Fibroblast of mammary gland (primary cell): ENCODE measurements at regions not wholly inside any gene's neighbourhood (a gene's known extent, or its start where the extent isn't known, plus 50 kb on each side); places are given as distances from the start of the nearest gene placed in this dataset.
"Not testable (repeated sequence)": the region's sequence is repeated elsewhere in the genome, so short reads cannot be mapped to it uniquely, and the experiment has no call there.

Experiments used
- DNase-seq: peaks from one replicate; pipeline ENCODE4 v3.0.0-alpha.2; 2010; ENCODE audit warnings: low read depth
- H3K4me3 ChIP-seq: 2 replicates; pipeline ENCODE4 v1.5.1; 2011; ENCODE audit warnings: low read depth, mild to moderate bottlenecking, low read length, moderate library complexity; ENCODE audit not compliant: control insufficient read depth
- TF ChIP-seq, protein P1 (sequence below): conservative IDR thresholded peaks from 2 replicates; pipeline ENCODE4 v1.5.1; 2011; ENCODE audit warnings: low read depth, low read length, inconsistent platforms; ENCODE audit not compliant: control insufficient read depth, insufficient read depth

DNA sequence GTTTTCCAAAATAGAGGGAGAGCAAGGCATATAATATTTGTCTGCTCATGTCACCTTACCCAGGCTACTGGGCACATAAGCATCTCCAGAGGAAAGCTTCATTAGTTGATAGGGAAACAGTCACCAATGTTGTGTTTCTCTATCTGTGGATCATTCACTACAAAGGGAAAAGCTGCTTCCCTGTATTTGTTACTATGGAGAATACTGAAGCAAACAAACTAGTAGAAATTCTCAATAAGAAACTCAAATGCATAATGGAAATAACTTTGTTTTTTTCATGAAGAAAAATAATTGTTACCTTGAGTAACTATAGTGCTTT, 138.2 kb downstream of the PCSK1 start:
- no peak overlapping the region for H3K4me3 ChIP-seq
- DNase-seq = no peak
- TF ChIP-seq, protein P1, sequence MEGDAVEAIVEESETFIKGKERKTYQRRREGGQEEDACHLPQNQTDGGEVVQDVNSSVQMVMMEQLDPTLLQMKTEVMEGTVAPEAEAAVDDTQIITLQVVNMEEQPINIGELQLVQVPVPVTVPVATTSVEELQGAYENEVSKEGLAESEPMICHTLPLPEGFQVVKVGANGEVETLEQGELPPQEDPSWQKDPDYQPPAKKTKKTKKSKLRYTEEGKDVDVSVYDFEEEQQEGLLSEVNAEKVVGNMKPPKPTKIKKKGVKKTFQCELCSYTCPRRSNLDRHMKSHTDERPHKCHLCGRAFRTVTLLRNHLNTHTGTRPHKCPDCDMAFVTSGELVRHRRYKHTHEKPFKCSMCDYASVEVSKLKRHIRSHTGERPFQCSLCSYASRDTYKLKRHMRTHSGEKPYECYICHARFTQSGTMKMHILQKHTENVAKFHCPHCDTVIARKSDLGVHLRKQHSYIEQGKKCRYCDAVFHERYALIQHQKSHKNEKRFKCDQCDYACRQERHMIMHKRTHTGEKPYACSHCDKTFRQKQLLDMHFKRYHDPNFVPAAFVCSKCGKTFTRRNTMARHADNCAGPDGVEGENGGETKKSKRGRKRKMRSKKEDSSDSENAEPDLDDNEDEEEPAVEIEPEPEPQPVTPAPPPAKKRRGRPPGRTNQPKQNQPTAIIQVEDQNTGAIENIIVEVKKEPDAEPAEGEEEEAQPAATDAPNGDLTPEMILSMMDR = no peak

DNA sequence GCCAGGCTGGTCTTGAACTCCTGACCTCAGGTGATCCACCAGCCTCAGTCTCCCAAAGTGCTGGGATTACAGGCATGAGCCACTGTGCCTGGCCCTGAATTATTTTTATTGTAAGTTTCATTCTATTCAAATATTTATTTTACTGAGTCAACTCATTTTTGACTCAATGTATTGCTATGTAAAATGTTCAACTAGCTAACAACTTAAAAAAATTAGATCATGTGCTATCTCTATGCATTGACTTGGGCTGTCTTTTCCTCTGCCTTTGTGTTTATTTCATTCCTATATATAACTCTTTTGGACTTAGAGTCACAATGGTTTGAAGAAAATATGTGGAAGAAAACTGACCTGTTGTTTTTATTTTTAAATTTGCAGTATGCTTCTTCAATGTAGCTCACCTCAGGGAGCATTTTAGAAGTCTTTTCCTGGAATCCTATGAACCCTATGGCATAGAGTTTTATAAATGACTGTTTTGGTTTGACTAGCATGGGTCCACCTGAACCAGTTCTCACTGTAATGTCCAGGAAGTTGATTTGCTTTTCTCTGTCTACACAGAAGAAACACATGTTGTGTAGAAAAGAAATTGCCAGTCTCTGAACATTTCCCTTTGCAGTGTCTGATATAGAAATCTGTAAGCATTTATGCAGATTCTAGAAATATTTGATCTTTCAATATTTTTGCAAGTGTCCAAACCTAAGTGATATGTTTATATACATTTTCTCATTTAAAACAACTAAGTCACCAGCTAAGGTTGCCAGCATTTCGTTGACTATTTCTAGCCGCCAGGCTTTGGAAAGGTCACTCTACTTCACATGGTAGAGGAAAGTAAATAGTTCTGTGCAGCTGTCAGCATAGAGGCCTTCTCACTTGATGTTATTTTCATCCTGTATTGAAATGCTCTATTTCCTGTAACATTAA, 138.8 kb downstream of the PCSK1 start:
- TF ChIP-seq, protein P1 = no peak
- no peak overlapping the region for H3K4me3 ChIP-seq
- peak; percentile 38 for DNase-seq

DNA sequence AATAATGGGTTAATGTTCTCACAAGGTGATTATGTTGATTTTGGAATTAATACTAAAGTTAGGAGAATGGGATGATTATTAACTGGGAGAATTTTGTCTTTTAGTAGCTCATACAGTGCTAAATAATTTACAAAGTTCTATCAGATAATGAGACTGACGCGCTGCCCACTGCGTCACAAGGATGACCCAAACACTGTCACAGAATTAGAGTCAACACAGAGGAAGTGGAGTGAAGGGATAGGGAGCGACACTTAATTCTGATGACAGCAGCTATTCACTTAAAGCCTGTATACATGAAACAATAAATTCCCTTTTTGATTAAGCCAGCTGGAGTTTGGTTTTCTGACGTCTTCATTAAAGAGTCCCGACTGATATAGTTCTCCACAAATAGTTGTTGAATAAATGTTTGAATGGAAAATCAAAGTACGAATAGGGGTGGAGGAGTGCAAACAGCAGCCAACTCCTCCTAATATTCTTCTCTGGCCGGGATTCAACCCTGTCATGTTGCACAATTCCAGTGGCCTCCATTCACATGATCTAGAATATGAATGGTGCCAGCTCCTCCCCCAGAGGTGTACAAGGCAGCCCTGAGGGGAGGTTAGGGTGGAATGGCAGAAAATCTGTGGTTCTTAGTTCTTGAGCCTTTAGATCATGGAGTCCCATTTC, 140.3 kb downstream of the PCSK1 start:
- peak; percentile 59 for DNase-seq
- TF ChIP-seq, protein P1 = no peak
- no peak overlapping the region for H3K4me3 ChIP-seq

DNA sequence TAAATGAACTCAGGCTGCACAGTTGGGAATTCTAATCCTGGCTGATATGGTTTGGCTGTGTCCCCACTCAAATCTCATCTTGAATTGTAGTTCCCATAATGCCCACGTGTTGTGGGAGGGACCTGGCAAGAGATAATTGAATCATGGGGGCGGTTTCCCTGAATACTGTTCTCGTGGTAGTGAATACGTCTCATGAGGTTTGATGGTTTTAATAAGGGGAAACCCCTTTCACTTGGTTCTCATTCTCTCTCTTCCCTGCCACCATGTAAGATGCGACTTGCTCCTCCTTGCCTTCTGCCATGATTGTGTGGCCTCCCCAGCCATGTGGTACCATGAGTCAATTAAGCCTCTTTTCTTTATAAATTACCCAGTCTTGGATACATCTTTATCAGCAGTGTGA, 143.8 kb downstream of the PCSK1 start:
- not testable (repeated sequence) for H3K4me3 ChIP-seq
- peak; percentile 26 for DNase-seq

DNA sequence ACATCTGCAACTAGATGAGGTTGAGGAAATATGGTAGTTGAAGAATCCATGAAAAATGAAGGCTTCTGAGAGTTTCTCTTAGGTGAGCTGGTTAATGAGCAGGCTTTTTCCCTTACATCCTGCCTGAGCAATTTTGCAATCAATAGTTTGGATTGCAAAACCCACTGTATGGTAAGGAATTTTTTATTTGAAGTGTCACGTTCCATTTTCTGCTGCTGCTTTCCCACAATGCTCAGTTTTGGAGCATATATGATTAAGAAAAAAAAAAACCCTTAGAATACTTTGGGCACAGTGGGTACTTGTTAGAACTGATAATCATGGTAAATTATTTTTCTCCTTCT, 144.2 kb downstream of the PCSK1 start:
- peak; percentile 77 for DNase-seq
- H3K4me3 ChIP-seq = no peak overlapping the region
- TF ChIP-seq, protein P1 = no peak

DNA sequence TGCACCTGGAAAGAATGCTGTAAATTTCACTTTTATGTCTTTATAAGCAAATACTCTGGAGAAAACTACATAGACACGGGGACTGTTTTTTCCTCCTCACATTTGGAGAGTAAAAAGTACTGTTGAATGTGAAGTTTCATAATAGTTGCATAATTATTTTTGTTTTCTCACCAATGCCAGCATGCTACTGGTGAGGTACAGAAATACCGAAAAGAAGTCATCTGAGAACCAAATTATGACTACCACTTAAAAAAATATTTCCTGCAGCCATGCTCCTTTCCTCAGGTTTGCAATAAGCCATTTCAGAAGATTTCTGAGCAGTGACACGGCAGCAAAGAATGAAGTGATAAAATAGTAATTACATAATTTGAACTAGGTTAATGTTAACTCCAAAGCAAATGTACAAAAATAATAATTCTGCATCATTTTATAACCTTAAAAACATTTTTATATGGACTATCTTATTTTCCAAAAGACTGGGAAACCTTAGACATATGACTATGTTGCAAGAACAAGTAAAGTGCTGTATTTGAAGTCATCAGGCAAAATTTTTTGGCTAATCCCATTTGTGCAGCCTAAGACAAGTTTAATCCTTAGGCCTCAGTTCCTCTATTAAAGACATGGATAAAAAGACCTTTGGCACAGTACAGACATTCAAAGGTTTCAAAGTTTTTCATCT, 144.7 kb downstream of the PCSK1 start:
- no peak for DNase-seq
- H3K4me3 ChIP-seq = no peak overlapping the region
- TF ChIP-seq, protein P1 = no peak

DNA sequence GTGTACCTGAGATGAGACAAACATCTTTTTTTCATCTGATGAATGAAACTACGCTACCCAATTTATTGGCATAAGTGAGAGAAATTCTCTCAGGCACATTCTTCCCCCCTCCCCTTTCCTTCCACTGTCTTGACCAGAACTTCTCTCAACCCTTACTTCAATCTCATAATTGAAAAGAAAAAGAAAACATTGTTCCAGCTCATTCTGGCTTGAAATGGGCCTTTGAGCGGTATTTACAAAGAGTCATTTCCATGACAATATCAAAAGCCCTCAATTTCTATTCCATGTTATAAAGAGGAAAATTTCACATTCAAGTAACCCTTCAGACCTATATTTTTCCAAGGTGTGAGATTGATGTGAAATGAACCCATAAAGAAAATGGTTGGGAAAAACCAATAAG, 145.9 kb downstream of the PCSK1 start:
- TF ChIP-seq, protein P1 = no peak
- no peak overlapping the region for H3K4me3 ChIP-seq
- DNase-seq = no peak
